ENCODE measurements at regions not wholly inside any gene's neighbourhood (a gene's known extent, or its start where the extent isn't known, plus 50 kb on each side); places are given as distances from the start of the nearest gene placed in this dataset.

- WGBS, 2 experiments: 77 to 79% methylated on average over 3 of the region's 3 CpGs
- H3K36me3 ChIP-seq (ENCODE audit: control insufficient read depth, insufficient read depth, low read length): no peaks in the 10 kb centered on the region
- no peaks in the 10 kb centered on the region for H3K9me3 ChIP-seq (ENCODE audit: control insufficient read depth, low read length)
- no peaks in the 10 kb centered on the region for H3K4me1 ChIP-seq (ENCODE audit: control insufficient read depth, insufficient read depth, low read length)
- no peaks in the 10 kb centered on the region for H3K27me3 ChIP-seq (ENCODE audit: control insufficient read depth, insufficient read depth, low read length, poor library complexity, severe bottlenecking)
- no peak overlapping the region for H3K4me3 ChIP-seq (ENCODE audit: insufficient read depth, low read depth, low read length)
- no peak overlapping the region for H3K27ac ChIP-seq (ENCODE audit: insufficient read depth, low read depth, low read length, poor library complexity, severe bottlenecking)
Observed at GRCh38 chr17:71942626-71943025, 178.2 kb upstream of the SOX9 start.

DNA sequence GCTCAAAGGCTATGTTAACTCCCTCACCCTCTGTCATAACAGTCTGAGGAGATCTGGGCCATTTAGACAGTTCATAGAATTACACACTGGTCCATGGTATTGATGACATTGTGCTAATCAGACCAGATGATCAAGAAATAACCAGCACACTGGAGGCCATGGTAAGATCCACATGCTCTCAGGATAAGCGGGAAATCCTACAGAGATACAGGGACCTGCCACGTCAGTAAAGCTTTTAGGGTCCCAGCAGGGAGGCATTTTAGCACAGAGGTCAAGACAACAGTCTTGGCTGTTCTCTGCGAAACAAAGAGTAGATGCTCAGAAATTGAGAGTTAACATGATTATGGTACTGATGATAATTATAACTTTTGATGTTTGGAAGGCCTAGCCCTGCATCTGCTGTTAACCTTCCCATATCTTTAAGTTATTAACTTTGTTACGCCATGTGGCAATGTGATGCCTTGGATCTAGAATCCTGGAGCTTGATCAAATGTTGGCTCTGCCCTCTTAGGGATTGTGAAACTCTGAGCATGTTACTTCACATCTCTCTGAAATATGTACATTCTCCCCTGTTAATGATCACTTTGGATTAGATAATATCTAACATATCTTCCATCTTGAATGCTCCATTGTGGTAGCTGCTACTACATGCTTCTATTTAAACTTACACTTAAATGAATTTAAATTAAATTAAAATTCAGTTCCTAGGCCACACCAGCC, 172.0 kb upstream of the SOX9 start:
- WGBS, 2 experiments: 86% methylated on average over 4 of the region's 4 CpGs
- no peaks in the 10 kb centered on the region for H3K36me3 ChIP-seq (ENCODE audit: control insufficient read depth, insufficient read depth, low read length)
- H3K4me3 ChIP-seq (ENCODE audit: insufficient read depth, low read depth, low read length): no peak overlapping the region
- no peak overlapping the region for H3K27ac ChIP-seq (ENCODE audit: insufficient read depth, low read depth, low read length, poor library complexity, severe bottlenecking)
- H3K9me3 ChIP-seq (ENCODE audit: control insufficient read depth, low read length): no peaks in the 10 kb centered on the region
- H3K4me1 ChIP-seq (ENCODE audit: control insufficient read depth, insufficient read depth, low read length): no peaks in the 10 kb centered on the region
- no peaks in the 10 kb centered on the region for H3K27me3 ChIP-seq (ENCODE audit: control insufficient read depth, insufficient read depth, low read length, poor library complexity, severe bottlenecking)

GRCh38 chr17:71959154-71959553, 161.7 kb upstream of the SOX9 start:
- H3K27me3 ChIP-seq (ENCODE audit: control insufficient read depth, insufficient read depth, low read length, poor library complexity, severe bottlenecking): no peaks in the 10 kb centered on the region
- 92 to 96% methylated on average over 2 of the region's 2 CpGs for WGBS, 2 experiments
- H3K27ac ChIP-seq (ENCODE audit: insufficient read depth, low read depth, low read length, poor library complexity, severe bottlenecking): no peak overlapping the region
- no peaks in the 10 kb centered on the region for H3K36me3 ChIP-seq (ENCODE audit: control insufficient read depth, insufficient read depth, low read length)
- no peak overlapping the region for H3K4me3 ChIP-seq (ENCODE audit: insufficient read depth, low read depth, low read length)
- H3K4me1 ChIP-seq (ENCODE audit: control insufficient read depth, insufficient read depth, low read length): no peaks in the 10 kb centered on the region
- H3K9me3 ChIP-seq (ENCODE audit: control insufficient read depth, low read length): no peaks in the 10 kb centered on the region

GRCh38 chr17:71963351-71963750, 157.5 kb upstream of the SOX9 start:
- no peaks in the 10 kb centered on the region for H3K36me3 ChIP-seq (ENCODE audit: control insufficient read depth, insufficient read depth, low read length)
- no peaks in the 10 kb centered on the region for H3K9me3 ChIP-seq (ENCODE audit: control insufficient read depth, low read length)
- H3K27me3 ChIP-seq (ENCODE audit: control insufficient read depth, insufficient read depth, low read length, poor library complexity, severe bottlenecking): no peaks in the 10 kb centered on the region
- H3K27ac ChIP-seq (ENCODE audit: insufficient read depth, low read depth, low read length, poor library complexity, severe bottlenecking): no peak overlapping the region
- no peak overlapping the region for H3K4me3 ChIP-seq (ENCODE audit: insufficient read depth, low read depth, low read length)
- H3K4me1 ChIP-seq (ENCODE audit: control insufficient read depth, insufficient read depth, low read length): no peaks in the 10 kb centered on the region

- no peak overlapping the region for H3K27ac ChIP-seq (ENCODE audit: insufficient read depth, low read depth, low read length, poor library complexity, severe bottlenecking)
- H3K36me3 ChIP-seq (ENCODE audit: control insufficient read depth, insufficient read depth, low read length): no peaks in the 10 kb centered on the region
- no peaks in the 10 kb centered on the region for H3K4me1 ChIP-seq (ENCODE audit: control insufficient read depth, insufficient read depth, low read length)
- H3K27me3 ChIP-seq (ENCODE audit: control insufficient read depth, insufficient read depth, low read length, poor library complexity, severe bottlenecking): no peaks in the 10 kb centered on the region
- 94 to 98% methylated on average over 4 of the region's 4 CpGs for WGBS, 2 experiments
- H3K9me3 ChIP-seq (ENCODE audit: control insufficient read depth, low read length): no peaks in the 10 kb centered on the region
- no peak overlapping the region for H3K4me3 ChIP-seq (ENCODE audit: insufficient read depth, low read depth, low read length)
Observed at GRCh38 chr17:71963791-71964190, 157.0 kb upstream of the SOX9 start.

- WGBS, 2 experiments: 88 to 97% methylated on average over 2 of the region's 2 CpGs
- Histone ChIP-seq H3K27ac (ENCODE audit: insufficient read depth, low read depth, low read length, poor library complexity, severe bottlenecking) (no peak overlapping the region), H3K4me3 (ENCODE audit: insufficient read depth, low read depth, low read length) (no peak overlapping the region)
Observed at GRCh38 chr17:71964559-71964958, 156.3 kb upstream of the SOX9 start.

GRCh38 chr17:71966055-71966454, 154.8 kb upstream of the SOX9 start:
- Histone ChIP-seq H3K27me3 (ENCODE audit: control insufficient read depth, insufficient read depth, low read length, poor library complexity, severe bottlenecking) (no peaks in the 10 kb centered on the region), H3K9me3 (ENCODE audit: control insufficient read depth, low read length) (no peaks in the 10 kb centered on the region), H3K4me1 (ENCODE audit: control insufficient read depth, insufficient read depth, low read length) (no peaks in the 10 kb centered on the region), H3K36me3 (ENCODE audit: control insufficient read depth, insufficient read depth, low read length) (no peaks in the 10 kb centered on the region), H3K4me3 (ENCODE audit: insufficient read depth, low read depth, low read length) (no peak overlapping the region), H3K27ac (ENCODE audit: insufficient read depth, low read depth, low read length, poor library complexity, severe bottlenecking) (no peak overlapping the region)
- WGBS, 2 experiments: 76 to 84% methylated on average over 6 of the region's 6 CpGs

More at GRCh38 chr17:71964559-71964958, 156.3 kb upstream of the SOX9 start:
- no peaks in the 10 kb centered on the region for H3K27me3 ChIP-seq (ENCODE audit: control insufficient read depth, insufficient read depth, low read length, poor library complexity, severe bottlenecking)
- H3K4me1 ChIP-seq (ENCODE audit: control insufficient read depth, insufficient read depth, low read length): no peaks in the 10 kb centered on the region
- H3K9me3 ChIP-seq (ENCODE audit: control insufficient read depth, low read length): no peaks in the 10 kb centered on the region
- no peaks in the 10 kb centered on the region for H3K36me3 ChIP-seq (ENCODE audit: control insufficient read depth, insufficient read depth, low read length)

GRCh38 chr17:71966459-71967313, 154.1 kb upstream of the SOX9 start:
- Histone ChIP-seq H3K36me3 (ENCODE audit: control insufficient read depth, insufficient read depth, low read length) (no peaks in the 10 kb centered on the region), H3K27ac (ENCODE audit: insufficient read depth, low read depth, low read length, poor library complexity, severe bottlenecking) (no peak overlapping the region), H3K4me1 (ENCODE audit: control insufficient read depth, insufficient read depth, low read length) (no peaks in the 10 kb centered on the region), H3K9me3 (ENCODE audit: control insufficient read depth, low read length) (no peaks in the 10 kb centered on the region), H3K27me3 (ENCODE audit: control insufficient read depth, insufficient read depth, low read length, poor library complexity, severe bottlenecking) (no peaks in the 10 kb centered on the region), H3K4me3 (ENCODE audit: insufficient read depth, low read depth, low read length) (no peak overlapping the region)
- 92 to 94% methylated on average over 13 of the region's 13 CpGs for WGBS, 2 experiments

DNA sequence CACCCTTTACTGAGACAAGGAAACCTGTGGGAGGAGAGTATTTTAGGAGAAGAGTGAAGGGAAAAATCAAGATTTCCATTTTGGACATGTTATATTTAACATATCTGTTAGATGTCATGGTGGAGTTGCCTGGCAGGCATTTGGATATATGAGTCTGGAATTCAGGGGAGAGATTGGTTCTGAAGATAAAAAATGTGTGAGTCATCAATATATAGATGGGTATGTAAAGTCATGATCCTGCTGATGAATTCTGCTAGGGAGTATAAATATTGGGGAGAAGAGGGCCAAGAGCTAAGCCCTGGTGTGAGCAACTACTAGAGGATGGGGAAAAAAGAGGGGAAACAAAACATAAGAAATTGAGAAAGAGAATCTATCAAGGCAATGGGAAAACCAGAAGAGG, 151.3 kb upstream of the SOX9 start:
- H3K4me1 ChIP-seq (ENCODE audit: control insufficient read depth, insufficient read depth, low read length): no peaks in the 10 kb centered on the region
- no peak overlapping the region for H3K4me3 ChIP-seq (ENCODE audit: insufficient read depth, low read depth, low read length)
- H3K9me3 ChIP-seq (ENCODE audit: control insufficient read depth, low read length): no peaks in the 10 kb centered on the region
- H3K36me3 ChIP-seq (ENCODE audit: control insufficient read depth, insufficient read depth, low read length): no peaks in the 10 kb centered on the region
- H3K27me3 ChIP-seq (ENCODE audit: control insufficient read depth, insufficient read depth, low read length, poor library complexity, severe bottlenecking): no peaks in the 10 kb centered on the region
- no peak overlapping the region for H3K27ac ChIP-seq (ENCODE audit: insufficient read depth, low read depth, low read length, poor library complexity, severe bottlenecking)

DNA sequence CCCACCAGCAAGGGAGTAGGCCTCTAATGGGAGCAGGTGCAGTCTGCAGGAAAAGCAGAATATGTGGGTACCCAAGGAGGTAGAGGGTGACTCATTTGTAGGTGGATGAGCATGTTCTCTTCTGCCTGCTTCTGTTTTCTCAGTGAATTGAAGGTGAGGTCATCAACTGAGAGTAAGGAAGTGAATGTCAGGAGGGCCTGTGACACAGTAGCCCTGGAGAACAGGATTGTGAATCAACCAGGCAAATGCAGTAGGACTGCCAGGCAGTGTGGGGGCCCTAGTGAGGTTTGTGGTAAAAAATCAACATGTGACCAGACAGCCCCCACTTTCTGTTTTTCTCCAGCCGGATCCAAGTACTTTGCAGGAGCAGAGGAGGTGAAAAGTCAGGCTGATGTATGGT, 150.5 kb upstream of the SOX9 start:
- no peak overlapping the region for H3K4me3 ChIP-seq (ENCODE audit: insufficient read depth, low read depth, low read length)
- no peaks in the 10 kb centered on the region for H3K9me3 ChIP-seq (ENCODE audit: control insufficient read depth, low read length)
- no peaks in the 10 kb centered on the region for H3K36me3 ChIP-seq (ENCODE audit: control insufficient read depth, insufficient read depth, low read length)
- H3K27me3 ChIP-seq (ENCODE audit: control insufficient read depth, insufficient read depth, low read length, poor library complexity, severe bottlenecking): no peaks in the 10 kb centered on the region
- peaks cover under 1% of the 10 kb centered on the region for H3K4me1 ChIP-seq (ENCODE audit: control insufficient read depth, insufficient read depth, low read length)
- H3K27ac ChIP-seq (ENCODE audit: insufficient read depth, low read depth, low read length, poor library complexity, severe bottlenecking): no peak overlapping the region
- WGBS, 2 experiments: 94 to 100% methylated on average over 1 of the region's 1 CpG

Data from ectodermal cell (in vitro differentiated cells).